AG10803 (cell line): ENCODE measurements at regions not wholly inside any gene's neighbourhood (a gene's known extent, or its start where the extent isn't known, plus 50 kb on each side); places are given as distances from the start of the nearest gene placed in this dataset.

ENCODE experiments used
- DNase-seq: peaks from one replicate; pipeline ENCODE4 v3.0.0; 2010; ENCODE audit warnings: low read depth
- H3K4me3 ChIP-seq: 2 replicates; pipeline ENCODE4 v1.5.1; 2011; ENCODE audit warnings: mild to moderate bottlenecking, low read length, control low read depth
- TF ChIP-seq, protein P1 (sequence below): conservative IDR thresholded peaks from 2 replicates; pipeline ENCODE4 v1.5.1; 2011; ENCODE audit warnings: mild to moderate bottlenecking, low read length, control low read depth, inconsistent platforms

DNA sequence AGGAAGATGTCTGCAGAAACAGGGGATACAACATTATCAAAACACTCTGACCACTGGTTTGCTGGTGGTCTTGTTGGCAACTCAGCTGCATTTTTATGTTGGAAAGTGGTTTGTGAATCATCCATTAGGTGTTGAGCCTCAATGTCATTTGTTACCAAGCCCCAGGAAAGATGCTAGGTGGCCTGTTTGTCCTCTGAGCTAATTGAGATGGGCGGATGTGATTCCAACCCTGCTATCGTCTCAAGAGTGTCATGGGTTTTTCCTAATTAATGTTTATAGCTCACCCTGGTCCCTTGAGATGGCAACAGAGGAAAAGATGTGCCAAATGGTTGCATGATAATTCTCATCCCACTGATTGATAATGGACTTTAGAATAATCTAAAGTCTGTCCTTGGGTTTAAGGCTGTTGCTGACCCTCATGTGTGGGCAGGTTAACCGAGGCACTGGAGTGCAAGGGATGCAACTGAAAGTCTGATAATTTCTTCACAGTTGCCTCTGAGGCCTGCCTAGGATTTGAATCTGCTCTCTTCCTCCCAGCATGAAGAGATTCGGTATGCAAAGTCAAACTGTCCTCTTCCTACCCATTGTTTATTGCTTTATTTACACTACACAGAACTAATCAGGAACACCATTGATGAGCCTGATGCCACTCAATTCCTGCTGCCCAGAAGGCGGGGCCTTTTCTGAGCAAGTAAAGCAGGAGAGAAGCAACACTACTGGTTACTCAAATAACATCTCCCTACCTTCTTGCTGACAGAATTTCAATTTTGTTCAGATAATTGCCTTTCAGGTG is 166.2 kb upstream of the TBC1D5 start:
- DNase-seq, result no peak
- TF ChIP-seq, protein P1, sequence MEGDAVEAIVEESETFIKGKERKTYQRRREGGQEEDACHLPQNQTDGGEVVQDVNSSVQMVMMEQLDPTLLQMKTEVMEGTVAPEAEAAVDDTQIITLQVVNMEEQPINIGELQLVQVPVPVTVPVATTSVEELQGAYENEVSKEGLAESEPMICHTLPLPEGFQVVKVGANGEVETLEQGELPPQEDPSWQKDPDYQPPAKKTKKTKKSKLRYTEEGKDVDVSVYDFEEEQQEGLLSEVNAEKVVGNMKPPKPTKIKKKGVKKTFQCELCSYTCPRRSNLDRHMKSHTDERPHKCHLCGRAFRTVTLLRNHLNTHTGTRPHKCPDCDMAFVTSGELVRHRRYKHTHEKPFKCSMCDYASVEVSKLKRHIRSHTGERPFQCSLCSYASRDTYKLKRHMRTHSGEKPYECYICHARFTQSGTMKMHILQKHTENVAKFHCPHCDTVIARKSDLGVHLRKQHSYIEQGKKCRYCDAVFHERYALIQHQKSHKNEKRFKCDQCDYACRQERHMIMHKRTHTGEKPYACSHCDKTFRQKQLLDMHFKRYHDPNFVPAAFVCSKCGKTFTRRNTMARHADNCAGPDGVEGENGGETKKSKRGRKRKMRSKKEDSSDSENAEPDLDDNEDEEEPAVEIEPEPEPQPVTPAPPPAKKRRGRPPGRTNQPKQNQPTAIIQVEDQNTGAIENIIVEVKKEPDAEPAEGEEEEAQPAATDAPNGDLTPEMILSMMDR, result no peak
- no peak overlapping the region for H3K4me3 ChIP-seq

DNA sequence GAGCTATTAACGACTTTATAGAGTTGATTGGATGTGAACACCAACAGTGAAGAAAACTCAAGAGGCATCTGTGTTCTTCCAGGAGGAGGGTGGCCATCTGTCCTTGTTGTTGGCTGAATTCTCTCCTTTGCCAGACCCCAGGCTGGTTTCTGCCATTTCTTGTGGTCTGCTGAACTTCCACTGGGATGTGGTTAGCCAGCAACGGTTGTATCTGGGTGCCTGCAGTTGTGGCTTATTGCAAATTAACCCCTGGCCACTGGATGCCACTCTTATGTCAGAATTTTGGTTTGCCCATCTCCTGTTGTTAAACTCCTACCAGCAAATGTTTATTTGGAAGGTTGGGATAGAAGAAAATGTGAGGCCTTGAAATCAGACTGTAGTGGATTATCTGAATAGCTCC is 163.6 kb upstream of the TBC1D5 start:
- no peak for DNase-seq
- H3K4me3 ChIP-seq, result no peak overlapping the region
- TF ChIP-seq, protein P1, result no peak

DNA sequence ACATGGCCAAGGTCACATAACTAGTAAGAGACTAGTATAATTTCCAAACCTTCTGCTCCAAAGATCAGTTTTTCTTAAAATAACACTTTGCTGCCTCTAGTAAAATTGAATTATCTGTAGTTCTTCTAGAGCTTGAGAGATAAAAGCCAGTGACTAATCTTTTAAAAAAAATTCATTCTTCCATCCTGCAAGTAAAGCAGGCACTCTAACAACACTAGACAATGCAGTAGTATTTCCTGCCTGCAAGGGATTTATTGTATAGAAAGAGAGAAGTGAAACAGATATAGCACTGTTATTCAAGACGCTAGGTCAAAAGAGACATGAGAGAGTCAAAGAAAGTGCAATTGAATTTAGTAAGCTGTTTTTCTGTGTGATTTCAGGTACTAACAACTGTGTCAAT is 159.5 kb upstream of the TBC1D5 start:
- no peak overlapping the region for H3K4me3 ChIP-seq
- TF ChIP-seq, protein P1, result no peak
- DNase-seq, result no peak

DNA sequence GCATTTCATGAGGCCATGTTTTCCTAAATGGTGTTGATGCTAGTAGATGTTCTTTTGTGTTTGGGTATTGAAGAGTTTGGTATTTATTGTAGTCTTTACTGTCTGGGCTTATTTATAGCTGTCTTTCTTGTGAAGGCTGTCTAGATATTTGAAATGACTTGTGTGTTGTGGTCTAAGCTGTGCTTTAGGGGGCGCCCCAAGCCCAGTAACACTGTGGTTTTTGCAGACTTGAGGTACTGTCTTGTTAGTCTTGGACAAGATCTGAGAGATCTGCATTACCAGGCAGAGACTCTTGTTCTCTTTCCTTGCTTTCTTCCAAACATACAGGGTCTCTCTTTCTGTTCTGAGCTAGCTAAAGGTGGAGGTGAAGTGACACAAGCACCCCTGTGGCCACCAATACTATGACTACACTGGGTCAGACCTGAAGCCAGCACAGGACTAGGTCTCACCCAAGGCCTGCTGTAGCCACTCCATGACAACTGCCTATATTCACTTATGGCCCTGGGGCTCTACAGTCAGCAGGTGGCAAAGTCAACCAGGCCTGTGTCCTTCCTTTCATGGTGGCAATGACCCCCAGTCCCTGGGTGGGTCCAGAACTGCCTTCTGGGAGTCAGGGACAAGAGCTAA is 152.1 kb upstream of the TBC1D5 start:
- TF ChIP-seq, protein P1, result peak; percentile 59
- DNase-seq, result peak; percentile 59
- H3K4me3 ChIP-seq, result no peak overlapping the region

DNA sequence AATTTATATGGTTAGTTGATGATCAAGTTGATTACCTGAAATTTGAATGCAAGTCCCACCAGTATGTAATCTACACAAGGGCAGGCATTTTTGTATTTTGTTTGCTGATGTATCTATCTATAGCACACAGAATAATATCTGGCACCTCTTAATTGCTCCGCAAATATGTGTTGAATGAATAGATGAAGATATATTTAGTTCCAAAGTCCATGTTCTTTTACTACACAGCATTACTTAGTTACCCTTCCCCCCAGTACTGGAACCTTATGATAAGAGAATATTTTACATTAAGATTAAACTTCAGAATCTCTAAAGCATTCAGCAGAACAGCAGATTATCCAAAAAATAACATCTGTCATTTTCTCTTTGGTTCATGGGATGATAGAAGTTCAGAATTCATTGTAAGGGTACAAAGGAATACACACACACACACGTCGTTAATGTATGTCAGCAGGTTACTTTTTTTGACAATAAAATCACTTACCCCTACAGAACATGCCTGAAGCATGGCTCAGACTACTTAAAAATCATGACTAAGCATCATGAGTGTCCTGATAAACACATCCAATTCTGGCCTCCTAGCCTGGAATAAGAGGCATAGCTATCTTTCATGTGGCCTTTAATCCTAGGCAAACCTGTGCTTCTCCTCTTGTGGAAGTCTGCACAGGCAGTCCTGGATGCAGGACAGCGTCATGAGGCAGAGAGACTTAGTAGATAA is 148.9 kb upstream of the TBC1D5 start:
- no peak overlapping the region for H3K4me3 ChIP-seq
- TF ChIP-seq, protein P1, result no peak
- peak; percentile 12 for DNase-seq

DNA sequence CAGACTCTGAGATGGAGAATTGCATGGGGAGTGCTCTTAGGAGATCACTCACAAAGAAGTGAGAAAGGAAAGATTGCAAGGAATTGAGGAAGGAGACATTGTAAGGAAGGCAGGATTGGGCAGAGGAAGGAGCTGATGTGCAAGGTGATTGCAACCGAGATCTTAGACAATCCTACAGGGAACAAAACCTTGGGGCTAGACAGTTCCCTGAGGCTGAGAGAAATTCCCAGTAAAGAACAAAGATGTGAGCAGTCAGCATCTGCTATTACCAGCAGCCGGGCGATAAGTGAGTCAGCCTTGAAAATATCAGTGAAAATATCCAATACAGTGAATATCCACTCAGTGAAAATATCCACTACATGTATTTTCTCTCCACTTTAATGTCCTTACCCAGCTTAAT is 143.6 kb upstream of the TBC1D5 start:
- TF ChIP-seq, protein P1, result no peak
- DNase-seq, result no peak
- H3K4me3 ChIP-seq, result no peak overlapping the region
